ENCODE measurements at regions not wholly inside any gene's neighbourhood (a gene's known extent, or its start where the extent isn't known, plus 50 kb on each side); places are given as distances from the start of the nearest gene placed in this dataset.
"Not testable (repeated sequence)": the region's sequence is repeated elsewhere in the genome, so short reads cannot be mapped to it uniquely, and the experiment has no call there.

DNA sequence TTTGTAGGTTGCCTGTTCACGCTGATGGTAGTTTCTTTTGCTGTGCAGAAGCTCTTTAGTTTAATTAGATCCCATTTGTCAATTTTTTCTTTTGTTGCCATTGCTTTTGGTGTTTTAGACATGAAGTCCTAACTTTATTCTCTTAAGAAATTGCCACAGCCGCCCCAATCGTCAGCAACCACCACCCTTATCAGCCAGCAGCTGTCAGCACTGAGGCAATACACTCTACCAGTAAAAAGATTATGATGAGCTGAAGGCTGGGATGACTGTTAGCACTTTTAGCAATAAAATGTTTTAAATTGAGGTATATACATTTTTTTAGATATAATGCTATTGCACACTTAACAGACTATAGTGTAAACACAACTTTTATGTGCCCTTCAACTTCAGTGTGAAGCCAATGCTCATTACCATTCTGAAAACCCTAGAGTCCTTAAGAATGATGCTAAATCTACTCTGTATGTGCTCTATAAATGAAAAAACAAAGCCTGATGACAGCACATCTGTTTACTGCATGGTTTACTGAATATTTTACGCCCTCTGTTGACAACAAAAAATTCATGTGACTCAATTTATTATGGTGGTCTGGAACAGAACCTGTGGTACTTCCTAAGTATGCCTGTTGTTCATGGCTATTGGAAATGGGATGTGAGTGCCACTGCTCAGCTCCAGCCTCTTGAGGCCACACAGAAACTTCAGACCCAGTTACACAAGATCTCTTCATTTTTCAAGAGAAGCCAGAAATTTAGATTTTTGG lies 197.4 kb downstream of the DUSP6 start:
- peak; percentile 84 for DNase-seq

DNA sequence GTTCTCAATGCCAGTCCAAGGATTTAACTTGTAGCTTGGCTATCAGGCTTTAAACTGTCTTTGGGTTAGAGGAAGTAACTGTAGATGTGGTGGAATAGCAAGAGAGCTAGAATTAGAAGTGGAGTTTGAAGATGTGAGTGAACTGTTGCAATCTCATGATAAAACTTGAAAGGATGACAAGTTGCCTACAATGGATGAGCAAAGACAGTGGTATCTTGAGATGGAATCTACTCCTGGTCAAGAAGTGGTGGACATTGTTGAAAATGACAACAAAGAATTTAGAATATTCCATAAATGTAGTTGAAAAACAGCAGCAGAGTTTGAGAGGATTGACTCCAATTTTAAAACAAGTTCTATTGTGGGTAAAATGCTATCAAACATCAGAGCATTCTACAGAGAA lies 199.0 kb downstream of the DUSP6 start:
- DNase-seq = no peak

DNA sequence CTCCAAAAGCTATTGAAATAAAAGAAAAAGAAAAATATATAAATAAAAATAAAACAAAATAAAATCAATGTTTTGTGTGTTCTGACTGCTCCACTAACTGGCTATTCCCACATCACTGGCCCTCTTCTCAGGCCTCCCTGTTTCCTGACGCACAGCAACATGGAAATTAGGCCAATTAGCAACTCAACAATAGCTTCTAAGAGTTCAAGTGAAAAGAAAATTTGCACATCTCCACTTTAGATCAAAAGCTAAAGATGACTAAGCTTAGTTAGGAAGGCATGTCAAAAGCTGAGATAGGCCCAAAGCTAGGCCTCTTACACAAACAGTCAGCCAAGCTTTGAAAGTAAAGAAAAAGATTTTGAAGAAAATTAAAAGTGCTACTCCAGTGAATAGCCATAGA lies 200.8 kb downstream of the DUSP6 start:
- DNase-seq = no peak

DNA sequence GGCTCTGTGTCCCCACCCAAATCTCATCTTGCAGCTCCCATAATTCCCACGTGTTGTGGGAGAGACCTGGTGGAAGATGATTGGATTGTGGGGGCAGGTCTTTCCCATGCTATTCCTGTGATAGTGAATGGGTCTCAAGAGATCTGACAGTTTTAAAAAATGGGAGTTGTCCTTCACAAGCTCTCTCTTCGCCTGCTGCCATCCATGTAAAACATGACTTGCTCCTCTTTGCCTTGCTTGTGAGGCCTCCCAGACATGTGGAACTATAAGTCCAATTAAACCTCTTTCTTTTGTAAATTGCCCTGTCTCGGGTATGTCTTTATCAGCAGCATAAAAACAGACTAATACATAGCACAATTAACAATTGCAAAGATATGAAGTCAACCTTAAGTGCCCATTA lies 201.5 kb downstream of the DUSP6 start:
- DNase-seq = not testable (repeated sequence)

DNA sequence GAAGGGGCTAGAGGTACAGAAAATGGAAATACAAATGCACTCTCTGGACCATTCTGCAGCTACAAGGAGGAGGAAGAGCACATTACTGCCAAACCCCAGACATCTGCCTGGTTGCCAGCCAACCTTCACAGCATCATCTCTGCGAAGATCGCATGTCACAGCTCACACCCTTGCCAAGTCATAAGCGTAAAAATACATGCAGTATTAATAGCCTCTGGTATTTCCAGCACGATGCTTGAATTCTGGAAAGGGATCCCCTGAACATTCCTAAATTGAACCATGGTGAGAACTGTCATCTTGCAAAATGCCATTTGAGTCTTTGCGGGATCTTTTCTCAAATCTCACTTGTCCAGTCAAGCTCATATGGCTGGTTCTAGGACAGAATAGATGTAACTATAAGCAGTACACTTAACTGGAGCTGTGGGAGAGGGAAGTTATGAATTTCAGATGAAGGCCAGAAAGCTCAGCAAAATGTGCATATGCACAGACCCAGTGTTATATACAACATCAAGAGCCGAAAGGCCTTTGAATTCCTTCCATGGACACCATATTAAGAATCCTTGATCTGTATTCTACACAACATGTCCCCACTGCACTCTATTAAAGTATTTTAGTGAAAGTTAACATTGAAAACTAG lies 211.6 kb downstream of the DUSP6 start:
- peak; percentile 62 for DNase-seq

DNA sequence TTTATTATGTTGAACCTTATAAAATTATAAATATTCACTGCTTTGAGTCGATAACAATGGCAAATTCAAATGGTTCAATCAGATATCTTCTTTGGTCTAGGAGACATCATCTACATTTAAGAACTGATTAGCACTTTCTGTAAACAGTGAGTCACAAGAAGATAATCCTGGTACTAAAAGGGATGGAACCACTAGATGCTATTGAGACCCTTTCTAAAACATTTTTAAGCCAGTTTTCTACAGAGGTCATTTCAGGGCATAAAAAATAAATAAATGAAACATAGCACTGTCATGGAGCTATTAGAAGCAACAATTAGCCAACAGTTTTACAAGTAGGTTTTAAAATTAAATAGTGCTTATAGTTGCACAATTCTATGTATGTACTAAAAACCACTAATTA lies 212.2 kb downstream of the DUSP6 start:
- DNase-seq = no peak

DNA sequence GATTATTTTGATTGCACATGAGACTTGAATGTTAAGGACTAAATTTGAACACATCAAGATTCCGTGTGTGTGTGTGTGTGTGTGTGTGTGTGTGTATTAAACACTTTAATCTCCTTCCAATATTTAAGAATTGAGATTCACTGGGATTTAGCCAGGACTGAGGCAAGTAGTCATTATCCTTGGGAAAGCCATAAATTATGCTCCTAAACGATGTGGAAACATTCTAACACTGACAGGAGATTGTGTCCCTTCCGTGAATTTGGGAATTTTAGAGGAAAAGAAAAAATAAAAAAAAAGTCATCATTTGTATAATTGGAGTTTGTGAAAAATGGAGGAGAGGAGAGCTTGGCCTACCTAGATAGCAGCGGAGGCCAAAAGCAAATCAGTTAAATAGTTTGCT lies 212.9 kb downstream of the DUSP6 start:
- DNase-seq = no peak

DNA sequence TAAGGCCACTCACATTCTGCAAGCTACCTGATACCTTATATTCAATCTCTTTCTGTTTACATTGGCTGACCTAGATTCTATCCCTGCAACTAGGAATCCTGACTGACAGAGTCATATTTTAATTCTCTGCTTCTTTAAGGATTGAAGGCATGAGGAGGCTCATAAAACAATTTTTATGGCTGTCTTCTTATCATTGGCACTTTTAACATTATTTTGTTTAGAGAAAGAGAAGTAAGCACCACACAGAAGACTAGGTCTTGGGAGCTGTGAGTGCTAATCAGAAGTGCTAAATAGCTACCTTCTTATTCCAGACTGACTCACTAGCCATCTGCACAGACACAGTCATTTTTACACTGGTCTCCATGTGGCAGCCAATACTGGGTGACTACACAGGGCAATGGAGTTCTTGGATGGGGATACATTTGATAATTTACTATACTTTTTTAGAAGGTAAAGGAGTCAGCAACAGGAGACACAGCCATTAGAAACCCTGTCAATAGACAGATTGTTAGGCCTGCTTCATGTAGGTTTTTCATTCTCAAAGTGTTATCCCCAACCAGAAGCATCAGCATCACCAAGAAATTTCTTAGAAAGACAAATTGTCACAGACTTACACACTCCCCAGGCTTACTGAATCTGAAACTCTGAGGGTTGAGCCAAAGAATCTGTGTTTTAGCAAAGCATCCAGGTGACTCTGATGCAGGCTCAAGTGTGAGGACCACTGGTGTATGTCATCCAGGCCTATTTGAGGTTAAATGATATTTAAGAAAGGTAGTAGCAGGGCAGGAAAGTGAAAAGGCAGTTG lies 214.1 kb downstream of the DUSP6 start:
- DNase-seq = no peak

DNA sequence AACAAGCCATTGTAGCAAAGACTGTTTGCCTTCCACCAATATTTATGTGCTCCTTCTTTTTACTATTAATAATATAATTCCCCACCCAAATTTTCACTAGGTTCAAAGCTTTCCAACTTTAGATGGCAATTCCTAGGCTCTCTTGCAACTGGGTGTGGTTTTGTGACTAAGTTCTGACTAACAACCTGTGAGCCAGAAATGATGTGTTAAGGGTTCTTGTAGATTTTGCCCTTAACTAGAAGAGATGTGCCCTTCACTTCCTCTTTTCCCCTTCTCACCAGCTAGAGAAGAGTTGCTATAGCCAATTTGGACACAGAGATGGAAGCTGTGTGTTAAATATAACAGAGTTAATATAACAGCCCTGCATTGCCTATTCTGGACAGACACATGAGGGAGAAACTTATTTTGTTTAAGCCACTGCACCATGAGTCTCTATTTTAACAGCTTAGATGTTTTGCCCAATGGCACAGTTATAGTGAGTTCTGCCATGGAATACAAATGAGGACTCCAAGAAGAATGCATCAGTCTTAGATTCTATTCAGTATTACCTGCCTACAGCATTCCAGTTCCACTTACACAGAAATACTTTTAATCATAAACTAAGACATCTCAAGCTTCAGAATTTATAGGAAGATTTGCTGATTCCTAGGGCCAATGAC lies 216.2 kb downstream of the DUSP6 start:
- DNase-seq = no peak

DNA sequence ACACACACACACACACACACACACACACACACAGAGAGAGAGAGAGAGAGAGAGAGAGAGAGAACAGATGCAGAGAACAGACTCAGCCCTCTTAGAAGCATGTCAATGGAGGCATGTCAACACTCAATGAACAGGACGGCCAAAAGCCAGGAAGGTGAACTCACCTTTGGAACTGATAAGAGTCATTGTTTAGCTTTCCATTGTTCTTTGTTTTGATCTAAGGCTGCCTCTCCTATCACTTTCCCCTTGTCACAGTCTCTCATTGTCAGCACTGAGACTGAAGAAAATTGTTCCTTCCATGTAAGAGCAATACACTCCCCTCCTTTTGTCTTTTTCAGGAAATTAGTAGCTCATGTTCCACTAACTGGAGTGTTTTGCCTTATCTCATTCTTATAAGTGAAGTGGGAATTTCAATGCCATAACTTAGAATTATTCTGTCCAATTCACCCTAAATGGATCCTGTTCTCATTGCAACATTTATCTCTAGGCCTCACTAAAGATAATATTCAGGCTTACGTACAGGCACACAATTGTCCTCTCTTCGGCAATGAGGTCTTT lies 218.0 kb downstream of the DUSP6 start:
- no peak for DNase-seq

DNA sequence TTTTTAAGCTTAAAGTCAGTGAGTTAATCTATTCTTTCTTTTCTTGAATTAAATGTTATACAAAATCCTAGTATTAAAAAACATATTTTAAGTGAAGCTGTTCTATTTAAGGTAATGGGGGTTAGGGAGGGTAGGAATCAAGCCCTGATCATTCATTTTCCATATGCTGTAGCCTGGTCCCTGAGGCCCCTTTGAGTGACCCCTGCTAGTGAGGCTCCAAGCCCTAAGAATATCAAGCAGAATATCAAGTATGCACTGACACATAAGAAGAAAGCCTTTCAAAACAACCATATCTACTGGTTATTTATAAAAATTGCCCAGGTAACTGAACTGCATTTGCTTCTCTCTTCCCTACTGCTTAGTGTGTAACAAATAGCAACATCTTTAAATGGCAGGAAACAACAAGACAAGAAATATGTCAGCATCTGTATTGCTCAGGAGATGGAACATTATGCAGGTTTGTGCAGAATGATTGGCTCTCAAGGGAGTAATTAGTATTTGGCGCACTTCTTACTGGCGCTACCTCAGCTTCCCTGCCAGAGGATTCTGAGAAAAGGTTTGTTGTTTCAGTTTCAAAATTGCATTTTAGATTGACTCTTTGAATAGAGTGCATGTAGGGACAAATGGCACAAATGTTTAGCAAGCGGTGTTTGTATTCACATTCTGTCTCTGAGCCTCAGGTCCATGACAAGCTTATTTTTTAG lies 223.0 kb downstream of the DUSP6 start:
- no peak for DNase-seq

DNA sequence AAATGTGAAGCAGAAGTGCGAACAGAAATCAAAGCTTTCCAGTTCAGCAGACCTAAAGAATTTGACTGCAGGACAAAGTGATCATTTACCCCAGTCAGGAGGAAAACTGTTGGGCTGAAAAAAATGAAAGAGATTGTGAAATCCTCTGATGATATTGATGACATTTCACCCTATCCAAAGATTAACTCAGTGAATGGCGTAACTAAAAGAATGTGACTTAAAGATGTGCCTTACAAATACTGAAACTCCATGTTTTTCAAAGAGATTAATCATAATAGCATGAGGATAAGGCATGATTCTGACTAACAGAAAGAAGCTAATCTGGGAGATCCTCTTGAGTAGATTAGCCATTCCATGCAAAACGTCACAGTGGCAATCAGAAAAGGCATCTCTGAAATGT lies 225.6 kb downstream of the DUSP6 start:
- DNase-seq = no peak

DNA sequence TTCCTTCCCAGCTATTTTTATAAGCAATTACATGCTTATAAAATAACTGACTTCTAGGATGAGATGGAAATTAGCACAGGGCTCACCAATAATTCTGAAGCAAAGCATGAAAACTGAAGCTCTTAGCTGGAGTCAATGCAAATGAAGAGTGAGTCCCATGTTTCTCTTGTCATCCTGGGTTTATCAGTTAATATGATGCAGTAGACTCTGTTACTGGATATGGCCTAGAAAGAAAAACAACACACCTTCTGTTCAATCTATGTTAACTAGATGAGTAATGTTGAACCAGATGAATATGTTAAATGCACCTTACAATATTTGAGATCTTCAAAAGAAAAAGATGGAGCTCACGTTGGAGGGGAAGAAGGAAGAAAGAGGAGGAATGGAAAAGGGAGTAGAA lies 229.4 kb downstream of the DUSP6 start:
- no peak for DNase-seq

DNA sequence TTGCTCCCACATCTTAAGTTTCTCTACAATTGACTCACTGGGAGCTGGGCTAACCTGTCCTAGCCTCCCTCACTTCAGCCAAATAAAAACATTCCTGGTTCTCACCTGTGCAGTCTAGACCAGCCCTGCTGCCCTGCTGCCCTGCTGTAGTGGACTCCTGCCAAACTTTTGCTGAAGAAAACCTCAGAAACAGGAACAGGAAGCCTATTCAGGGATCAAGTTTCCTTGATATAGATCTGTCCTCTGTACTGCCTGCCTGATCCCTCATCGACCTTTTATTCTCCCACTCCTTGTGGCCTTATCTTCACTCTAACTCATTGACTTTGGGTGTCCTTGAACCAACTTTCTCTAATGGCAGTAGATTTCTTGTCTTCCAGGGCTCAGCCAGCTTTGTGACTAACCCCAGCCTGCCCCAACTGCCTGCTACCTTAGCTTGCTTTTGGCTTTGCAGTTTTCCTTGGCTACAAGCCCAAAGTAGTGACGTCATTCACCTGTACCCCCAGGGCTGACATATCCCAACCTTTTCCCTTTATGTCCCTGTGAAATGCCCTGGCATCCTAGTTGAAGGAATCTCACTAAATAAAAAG lies 234.8 kb downstream of the DUSP6 start:
- no peak for DNase-seq

DNA sequence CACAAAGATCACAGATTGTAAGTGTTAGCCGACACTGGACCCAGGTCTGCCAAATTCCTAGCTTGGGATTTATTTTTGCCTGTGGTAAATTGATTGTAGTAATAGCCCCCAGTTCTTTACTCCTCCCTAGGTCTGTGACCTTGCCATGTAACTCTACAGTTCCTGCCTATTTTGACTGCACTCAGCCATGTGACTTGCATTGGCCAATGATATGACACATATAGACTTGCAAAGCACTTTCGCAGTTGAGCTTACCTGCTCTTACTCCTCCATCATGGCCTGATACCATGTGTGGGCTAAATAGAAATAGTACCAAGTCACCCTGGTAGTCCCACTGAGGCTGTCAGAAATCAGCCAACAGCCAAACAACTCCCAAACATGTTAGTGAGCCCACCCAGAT lies 240.3 kb downstream of the DUSP6 start:
- DNase-seq = no peak

DNA sequence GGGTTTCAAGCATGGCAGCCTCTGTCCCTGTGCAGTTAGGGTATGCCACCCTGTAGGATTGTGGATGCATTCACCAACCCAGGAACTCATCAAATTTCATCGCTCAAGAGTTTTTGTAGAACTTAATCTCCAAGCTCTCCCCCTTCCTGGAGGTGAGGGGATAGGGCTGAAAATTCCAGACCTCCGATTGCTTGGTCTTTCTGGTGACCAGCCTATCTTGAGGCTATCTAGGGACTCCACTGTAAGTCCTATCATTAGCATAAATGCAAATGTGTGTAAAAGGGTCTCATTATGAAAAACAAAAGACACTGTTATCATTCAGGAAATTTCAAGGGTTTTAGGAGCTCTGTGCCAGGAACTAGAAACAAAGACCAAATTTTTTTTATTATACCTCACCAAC lies 244.0 kb downstream of the DUSP6 start:
- no peak for DNase-seq

DNA sequence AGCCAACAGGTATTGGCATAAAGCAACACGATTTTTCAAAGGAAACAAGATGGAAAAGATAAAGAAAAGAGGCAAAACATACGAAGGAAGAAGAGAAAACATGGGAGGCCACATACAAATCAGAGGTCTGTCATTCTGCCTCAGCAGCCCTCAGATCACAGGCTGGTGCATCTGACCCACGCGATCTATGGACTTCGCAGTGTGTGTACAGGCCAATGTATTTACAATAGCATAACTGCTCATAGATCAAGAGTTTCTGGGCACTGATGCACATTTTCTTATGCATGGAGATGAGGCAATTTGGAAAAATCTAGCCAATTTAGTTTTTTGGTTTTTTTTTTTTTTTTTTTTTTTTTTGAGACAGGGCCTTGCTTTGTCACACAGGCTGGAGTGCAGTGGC lies 245.4 kb downstream of the DUSP6 start:
- no peak for DNase-seq

DNA sequence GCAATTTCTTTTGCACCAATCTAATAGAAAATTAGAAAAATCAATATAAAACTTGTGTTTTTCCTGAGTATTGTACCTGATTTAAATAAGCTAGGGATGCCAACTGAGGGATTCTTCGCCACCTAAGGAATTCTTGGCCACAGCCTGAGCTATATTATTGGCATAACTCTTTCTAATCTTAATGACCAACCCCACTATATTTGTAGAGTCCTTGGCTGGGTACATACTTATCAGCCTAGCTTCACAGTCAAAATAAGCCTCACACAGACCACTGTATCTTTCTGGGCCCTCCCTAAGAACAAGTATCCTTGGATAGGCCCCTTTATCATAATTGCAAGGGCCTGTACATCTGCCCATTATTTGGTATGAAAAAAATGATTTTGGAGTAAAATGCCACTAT lies 247.1 kb downstream of the DUSP6 start:
- DNase-seq = no peak

DNA sequence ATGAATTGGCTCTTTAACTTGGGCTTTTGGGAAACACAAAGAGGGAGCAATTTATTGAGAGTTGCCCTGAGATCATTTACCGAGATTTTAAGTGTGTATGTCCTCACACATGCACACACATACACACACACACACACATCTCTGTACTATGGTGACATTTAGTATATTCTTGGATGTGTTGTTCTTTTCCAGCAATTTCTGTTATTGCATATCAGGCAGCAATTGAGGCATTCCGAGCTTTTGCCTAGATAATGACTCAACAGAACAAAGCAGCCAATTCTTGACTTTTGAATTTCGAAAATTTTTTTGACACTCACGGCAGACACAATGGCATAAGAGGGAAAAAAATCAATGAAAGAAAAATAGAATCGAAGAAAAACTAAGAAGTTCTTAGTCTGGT lies 248.5 kb downstream of the DUSP6 start:
- no peak for DNase-seq

DNA sequence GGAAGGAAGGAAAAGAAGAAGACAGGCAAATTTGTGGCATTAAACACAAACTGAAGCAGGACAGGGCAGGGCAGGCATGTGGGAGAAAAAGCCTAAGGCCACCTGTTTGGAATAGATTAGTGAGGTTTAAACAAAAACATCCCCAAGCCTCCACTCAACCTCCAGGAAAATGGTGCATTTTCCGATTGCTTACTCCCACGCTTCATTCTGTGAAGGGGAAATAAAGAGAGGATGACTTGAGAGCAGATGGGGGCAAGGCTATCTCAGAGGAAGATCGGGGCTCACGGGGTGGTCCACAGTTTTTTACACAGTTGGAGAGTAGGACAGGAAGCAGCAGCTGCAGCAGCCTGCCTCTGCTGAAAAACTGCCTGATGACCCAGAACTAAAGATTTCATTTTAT lies 250.9 kb downstream of the DUSP6 start:
- DNase-seq = no peak

DNA sequence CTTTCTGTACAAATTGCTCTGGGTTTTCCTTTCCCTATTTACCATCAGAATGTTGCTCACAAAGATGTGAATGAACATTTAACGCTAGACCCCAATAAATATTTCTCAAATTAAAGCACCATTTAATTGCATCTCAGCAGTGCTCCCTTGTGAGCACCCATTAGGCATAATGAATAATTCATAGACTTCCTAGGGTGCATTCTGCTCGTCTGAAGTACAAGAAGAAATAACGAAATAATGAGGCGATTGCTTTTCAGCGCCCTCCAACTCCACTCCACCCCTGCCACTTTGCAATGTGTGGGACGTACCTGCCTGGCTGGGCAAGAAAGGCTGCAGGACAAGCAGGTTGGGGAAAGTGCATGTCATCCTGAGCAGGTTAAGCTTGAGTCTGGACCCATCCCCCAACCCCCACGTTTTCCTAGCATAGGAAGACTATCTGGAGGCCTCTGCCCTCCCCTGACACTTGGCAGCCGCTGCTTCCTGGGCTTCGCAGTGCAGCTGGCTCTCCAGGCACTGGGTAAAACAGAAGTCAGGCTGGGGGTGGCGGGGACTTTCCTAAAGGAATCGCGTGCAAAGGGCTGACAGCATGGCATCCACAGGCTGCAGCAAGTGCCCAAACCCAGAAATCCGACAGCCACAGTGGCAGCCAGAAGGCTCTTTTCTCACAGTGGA lies 253.7 kb downstream of the DUSP6 start:
- no peak for DNase-seq
